ENCODE measurements at regions not wholly inside any gene's neighbourhood (a gene's known extent, or its start where the extent isn't known, plus 50 kb on each side); places are given as distances from the start of the nearest gene placed in this dataset.

DNA sequence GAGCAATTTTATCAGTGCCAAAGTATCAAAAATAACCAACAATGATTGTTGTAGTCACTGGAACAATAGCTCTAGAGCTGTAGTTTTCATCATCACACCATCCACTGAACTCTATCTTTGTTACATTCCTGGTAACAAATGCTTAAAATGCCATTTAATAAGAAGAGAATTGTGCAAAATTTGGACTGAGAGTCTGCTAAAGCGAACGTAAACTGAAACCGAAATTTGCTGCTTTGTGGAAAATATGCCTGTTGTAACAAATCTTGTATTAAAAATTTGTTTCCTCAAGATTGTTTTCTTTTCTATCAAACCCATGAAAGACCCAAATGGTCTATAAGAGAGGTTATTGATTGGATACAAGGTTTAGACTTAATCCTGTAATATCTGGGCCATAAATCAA, 109.3 kb upstream of the TECRL start:
- no peaks in the 10 kb centered on the region for H3K9me3 ChIP-seq (ENCODE audit: insufficient read depth, low read depth, low read length)
- peaks cover 9% of the 10 kb centered on the region; the same call in 1 of the 2 replicates for H3K4me1 ChIP-seq (ENCODE audit: insufficient read depth, low read length)
- no peaks in the 10 kb centered on the region for H3K27me3 ChIP-seq (ENCODE audit: insufficient read depth, low read length)
- H3K27ac ChIP-seq (ENCODE audit: low read depth, low read length) = no peak overlapping the region
- H3K9ac ChIP-seq (ENCODE audit: low read depth, low read length) = no peak overlapping the region
- no peak overlapping the region for H3K4me3 ChIP-seq (ENCODE audit: low read length)
- WGBS = 97% methylated on average over 3 of the region's 3 CpGs
- H3K36me3 ChIP-seq (ENCODE audit: insufficient read depth, low read length) = no peaks in the 10 kb centered on the region

DNA sequence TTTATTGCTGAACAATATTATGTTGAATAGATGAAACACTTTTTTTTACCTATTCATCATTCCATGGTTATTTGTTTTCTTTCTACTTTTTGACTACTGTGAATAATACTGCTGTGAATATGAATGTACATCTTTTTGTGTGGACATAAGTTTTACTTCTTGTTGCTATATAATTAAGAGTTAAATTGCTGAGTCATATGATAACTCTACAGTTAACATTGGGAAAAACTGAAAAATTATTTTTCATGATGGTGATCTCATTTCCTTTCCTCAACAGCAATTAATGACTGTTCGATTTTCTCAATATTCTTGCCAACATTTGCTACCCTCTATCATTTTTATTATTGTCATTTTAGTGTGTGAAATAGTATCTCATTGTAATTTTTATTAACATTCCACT, 106.9 kb upstream of the TECRL start:
- no peak overlapping the region for H3K9ac ChIP-seq (ENCODE audit: low read depth, low read length)
- no peak overlapping the region for H3K27ac ChIP-seq (ENCODE audit: low read depth, low read length)
- no peaks in the 10 kb centered on the region for H3K36me3 ChIP-seq (ENCODE audit: insufficient read depth, low read length)
- H3K4me1 ChIP-seq (ENCODE audit: insufficient read depth, low read length) = peaks cover 9% of the 10 kb centered on the region; the same call in 1 of the 2 replicates
- no peaks in the 10 kb centered on the region for H3K27me3 ChIP-seq (ENCODE audit: insufficient read depth, low read length)
- no peak overlapping the region for H3K4me3 ChIP-seq (ENCODE audit: low read length)
- WGBS = no CpG with 5 or more reads among the region's 1 CpG
- no peaks in the 10 kb centered on the region for H3K9me3 ChIP-seq (ENCODE audit: insufficient read depth, low read depth, low read length)

DNA sequence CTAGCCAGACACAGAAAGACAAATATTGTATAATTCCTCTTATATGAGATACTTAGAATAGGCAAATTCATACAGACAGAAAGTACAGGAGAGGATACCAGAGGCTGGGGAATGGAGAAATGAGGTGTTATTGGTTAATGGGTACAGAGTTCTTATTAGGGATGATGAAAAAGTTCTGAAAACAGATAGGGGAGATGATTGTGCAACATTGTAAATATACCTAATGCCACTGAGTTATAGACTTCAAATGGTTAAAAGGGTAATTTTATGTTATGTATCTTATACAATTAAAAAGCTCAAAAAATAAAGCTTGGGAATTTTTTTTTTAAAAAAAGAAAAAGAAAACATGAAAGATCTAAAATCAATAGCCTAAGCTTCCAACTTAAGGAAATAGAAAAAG, 98.8 kb upstream of the TECRL start:
- Histone ChIP-seq H3K4me1 (ENCODE audit: insufficient read depth, low read length) (no peaks in the 10 kb centered on the region), H3K27ac (ENCODE audit: low read depth, low read length) (no peak overlapping the region), H3K36me3 (ENCODE audit: insufficient read depth, low read length) (no peaks in the 10 kb centered on the region), H3K4me3 (ENCODE audit: low read length) (no peak overlapping the region), H3K27me3 (ENCODE audit: insufficient read depth, low read length) (no peaks in the 10 kb centered on the region), H3K9ac (ENCODE audit: low read depth, low read length) (no peak overlapping the region), H3K9me3 (ENCODE audit: insufficient read depth, low read depth, low read length) (no peaks in the 10 kb centered on the region)

DNA sequence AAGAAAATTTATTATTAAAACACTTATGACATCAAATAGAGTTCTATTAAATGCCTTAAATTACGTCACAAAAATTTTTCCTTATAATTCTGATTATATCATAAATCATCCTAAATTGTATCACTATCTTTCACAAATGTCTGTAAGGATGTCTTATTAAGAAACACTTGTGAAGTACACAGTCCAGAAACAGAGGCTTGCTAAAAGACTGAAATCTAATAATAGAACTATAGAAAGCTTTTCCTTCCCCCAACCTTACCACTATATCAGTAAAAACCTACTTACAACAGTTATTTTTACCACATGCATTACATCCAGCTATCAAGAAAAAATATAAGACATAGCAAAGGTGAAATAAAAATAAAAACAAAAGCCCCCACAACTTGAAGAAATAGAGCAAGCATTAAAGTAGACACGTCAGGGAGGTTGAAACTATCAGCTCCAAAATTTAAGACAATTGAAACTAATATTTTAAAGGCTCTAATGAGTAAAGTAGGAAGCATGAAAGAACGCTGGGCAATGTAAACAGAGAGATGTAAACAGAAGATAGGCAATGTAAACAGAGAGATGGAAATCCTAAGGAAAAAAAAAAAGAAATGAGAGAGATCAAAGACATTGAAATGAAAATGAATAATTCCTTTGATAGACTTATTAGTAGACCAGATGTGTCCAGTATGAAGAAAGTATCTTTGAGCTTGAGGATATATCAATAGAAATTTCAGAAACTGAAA, 94.9 kb upstream of the TECRL start:
- Histone ChIP-seq H3K9me3 (ENCODE audit: insufficient read depth, low read depth, low read length) (no peaks in the 10 kb centered on the region), H3K4me1 (ENCODE audit: insufficient read depth, low read length) (no peaks in the 10 kb centered on the region), H3K36me3 (ENCODE audit: insufficient read depth, low read length) (no peaks in the 10 kb centered on the region), H3K9ac (ENCODE audit: low read depth, low read length) (no peak overlapping the region), H3K4me3 (ENCODE audit: low read length) (no peak overlapping the region), H3K27ac (ENCODE audit: low read depth, low read length) (no peak overlapping the region), H3K27me3 (ENCODE audit: insufficient read depth, low read length) (no peaks in the 10 kb centered on the region)
- 86% methylated on average over 2 of the region's 3 CpGs for WGBS

DNA sequence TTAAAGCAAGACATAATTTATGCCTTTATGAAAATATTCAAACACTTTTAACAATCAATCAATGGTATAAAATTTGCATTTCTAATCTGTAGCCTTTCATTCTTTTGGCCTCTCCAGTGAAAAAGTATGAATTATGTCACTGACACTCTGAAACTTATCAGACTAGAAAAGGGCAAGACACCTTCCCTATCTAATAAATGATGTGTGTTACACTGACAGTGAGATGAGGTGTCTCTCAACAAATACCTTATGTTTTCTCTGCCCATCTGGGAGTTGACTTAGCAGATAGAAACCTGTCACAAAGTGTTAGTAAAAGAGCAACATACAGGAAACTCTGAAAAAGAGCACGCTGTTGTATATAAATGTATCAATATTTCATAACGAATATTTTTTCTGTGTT, 94.2 kb upstream of the TECRL start:
- Histone ChIP-seq H3K9ac (ENCODE audit: low read depth, low read length) (no peak overlapping the region), H3K27me3 (ENCODE audit: insufficient read depth, low read length) (no peaks in the 10 kb centered on the region), H3K27ac (ENCODE audit: low read depth, low read length) (no peak overlapping the region), H3K4me3 (ENCODE audit: low read length) (no peak overlapping the region), H3K9me3 (ENCODE audit: insufficient read depth, low read depth, low read length) (no peaks in the 10 kb centered on the region), H3K4me1 (ENCODE audit: insufficient read depth, low read length) (no peaks in the 10 kb centered on the region), H3K36me3 (ENCODE audit: insufficient read depth, low read length) (no peaks in the 10 kb centered on the region)
- 100% methylated on average over 2 of the region's 2 CpGs for WGBS

DNA sequence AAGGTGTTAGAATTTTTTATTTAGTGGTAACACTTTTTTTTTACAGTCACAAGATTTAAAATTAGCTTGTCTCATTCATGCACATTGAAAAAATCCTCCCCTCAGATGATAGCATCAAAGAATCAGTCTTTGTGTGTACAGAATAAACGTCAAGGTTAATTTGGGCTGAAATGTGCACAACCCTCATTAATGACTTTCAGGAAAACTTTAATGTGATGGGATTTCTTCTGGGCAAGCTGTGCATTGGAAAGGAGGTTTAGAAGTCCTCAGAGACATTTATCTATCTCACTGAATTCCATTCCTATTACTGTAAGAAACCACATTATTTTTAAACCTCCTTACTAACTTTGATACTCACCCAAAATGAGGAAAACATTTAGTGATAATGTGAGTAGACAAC, 88.2 kb upstream of the TECRL start:
- Histone ChIP-seq H3K36me3 (ENCODE audit: insufficient read depth, low read length) (no peaks in the 10 kb centered on the region), H3K4me1 (ENCODE audit: insufficient read depth, low read length) (no peaks in the 10 kb centered on the region), H3K9me3 (ENCODE audit: insufficient read depth, low read depth, low read length) (no peaks in the 10 kb centered on the region), H3K27ac (ENCODE audit: low read depth, low read length) (no peak overlapping the region), H3K27me3 (ENCODE audit: insufficient read depth, low read length) (no peaks in the 10 kb centered on the region), H3K4me3 (ENCODE audit: low read length) (no peak overlapping the region), H3K9ac (ENCODE audit: low read depth, low read length) (no peak overlapping the region)
- whole genome bisulfite sequencing = 100% methylated on average over 1 of the region's 1 CpG

DNA sequence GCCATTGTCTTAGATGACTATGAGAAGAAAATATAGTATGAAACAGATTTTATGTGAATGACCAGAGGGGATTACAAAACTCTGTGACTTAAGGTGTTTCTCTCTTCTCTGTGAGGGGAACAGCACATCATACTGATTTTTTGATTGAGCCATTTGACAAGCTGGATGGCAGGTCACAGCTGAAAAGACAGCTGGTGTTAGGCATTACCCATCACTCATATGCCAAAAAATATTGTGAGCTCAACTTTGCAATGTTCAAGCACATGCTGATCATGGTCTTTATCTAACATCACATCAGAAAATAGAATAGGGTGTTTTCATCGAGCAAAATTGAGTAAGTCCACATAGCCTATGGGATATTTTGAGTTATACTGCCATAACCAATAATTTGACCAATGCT, 86.7 kb upstream of the TECRL start:
- no peaks in the 10 kb centered on the region for H3K27me3 ChIP-seq (ENCODE audit: insufficient read depth, low read length)
- no peak overlapping the region for H3K4me3 ChIP-seq (ENCODE audit: low read length)
- no peaks in the 10 kb centered on the region for H3K36me3 ChIP-seq (ENCODE audit: insufficient read depth, low read length)
- H3K9me3 ChIP-seq (ENCODE audit: insufficient read depth, low read depth, low read length) = no peaks in the 10 kb centered on the region
- no peaks in the 10 kb centered on the region for H3K4me1 ChIP-seq (ENCODE audit: insufficient read depth, low read length)
- H3K9ac ChIP-seq (ENCODE audit: low read depth, low read length) = no peak overlapping the region
- no CpG with 5 or more reads among the region's 1 CpG for WGBS
- H3K27ac ChIP-seq (ENCODE audit: low read depth, low read length) = no peak overlapping the region

DNA sequence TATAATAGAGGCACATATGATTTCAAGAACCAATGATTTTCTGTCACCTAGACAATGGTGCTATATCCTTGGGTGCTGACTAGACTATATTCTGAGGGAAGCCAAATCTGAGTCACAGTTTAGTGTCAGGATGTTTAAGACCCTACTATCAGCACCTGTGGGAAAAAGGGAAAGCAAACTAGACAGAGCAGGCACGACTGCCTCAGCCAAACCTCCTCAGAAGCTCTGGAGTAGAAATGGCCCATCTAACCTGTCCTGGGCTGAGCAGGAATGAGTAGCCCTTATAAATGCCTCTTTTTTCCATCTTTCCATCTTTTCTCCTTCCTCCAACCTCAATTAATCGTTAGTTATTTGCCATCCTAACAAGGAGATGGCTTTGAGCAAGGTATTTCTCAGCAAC, 80.4 kb upstream of the TECRL start:
- no peaks in the 10 kb centered on the region for H3K27me3 ChIP-seq (ENCODE audit: insufficient read depth, low read length)
- 87% methylated on average over 2 of the region's 2 CpGs for WGBS
- no peaks in the 10 kb centered on the region for H3K36me3 ChIP-seq (ENCODE audit: insufficient read depth, low read length)
- no peak overlapping the region for H3K27ac ChIP-seq (ENCODE audit: low read depth, low read length)
- no peak overlapping the region for H3K9ac ChIP-seq (ENCODE audit: low read depth, low read length)
- H3K9me3 ChIP-seq (ENCODE audit: insufficient read depth, low read depth, low read length) = no peaks in the 10 kb centered on the region
- no peak overlapping the region for H3K4me3 ChIP-seq (ENCODE audit: low read length)
- H3K4me1 ChIP-seq (ENCODE audit: insufficient read depth, low read length) = no peaks in the 10 kb centered on the region

DNA sequence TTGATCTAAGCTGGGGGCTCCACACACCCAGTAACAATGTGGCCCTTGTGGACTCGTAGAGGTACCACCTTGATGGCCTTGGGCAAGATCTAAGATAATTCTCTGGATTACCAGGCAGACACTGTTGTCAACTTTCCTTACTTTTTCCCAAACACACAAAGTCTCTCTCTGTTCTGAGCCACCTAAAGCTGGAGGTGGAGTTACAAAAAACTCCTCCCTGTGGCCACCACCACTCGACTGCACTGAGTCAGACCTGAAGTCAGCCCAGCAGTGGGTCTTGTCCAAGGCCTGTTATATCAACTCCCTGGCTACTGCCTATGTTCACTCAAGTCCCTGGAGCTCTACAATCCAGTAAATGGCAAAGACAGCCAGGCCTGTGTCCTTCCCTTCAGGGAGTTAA, 70.1 kb upstream of the TECRL start:
- H3K9me3 ChIP-seq (ENCODE audit: insufficient read depth, low read depth, low read length) = no peaks in the 10 kb centered on the region
- no peak overlapping the region for H3K27ac ChIP-seq (ENCODE audit: low read depth, low read length)
- no peak overlapping the region for H3K4me3 ChIP-seq (ENCODE audit: low read length)
- no peak overlapping the region for H3K9ac ChIP-seq (ENCODE audit: low read depth, low read length)
- H3K27me3 ChIP-seq (ENCODE audit: insufficient read depth, low read length) = no peaks in the 10 kb centered on the region
- no peaks in the 10 kb centered on the region for H3K36me3 ChIP-seq (ENCODE audit: insufficient read depth, low read length)
- no peaks in the 10 kb centered on the region for H3K4me1 ChIP-seq (ENCODE audit: insufficient read depth, low read length)
- 90% methylated on average over 2 of the region's 2 CpGs for WGBS

DNA sequence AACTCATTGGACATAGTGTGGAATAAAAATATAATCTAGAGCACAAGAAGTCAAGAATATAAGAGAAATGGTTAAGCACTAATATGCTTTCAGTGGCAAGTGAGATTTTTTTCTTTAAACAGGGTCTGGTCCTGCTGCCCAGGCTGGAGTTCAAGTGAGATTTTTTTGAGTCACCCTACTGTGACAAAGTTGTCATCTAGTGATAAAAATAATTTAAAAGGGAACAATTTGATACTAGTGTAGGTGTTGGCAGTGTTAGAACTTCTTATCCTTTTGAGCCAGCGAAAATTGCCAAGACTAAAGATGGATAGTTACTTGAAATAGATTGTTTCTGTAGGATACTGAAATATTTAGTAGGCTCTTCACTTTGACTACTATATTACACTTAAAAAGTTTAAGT, 67.9 kb upstream of the TECRL start:
- H3K4me3 ChIP-seq (ENCODE audit: low read length) = no peak overlapping the region
- H3K27me3 ChIP-seq (ENCODE audit: insufficient read depth, low read length) = no peaks in the 10 kb centered on the region
- no peaks in the 10 kb centered on the region for H3K4me1 ChIP-seq (ENCODE audit: insufficient read depth, low read length)
- no peak overlapping the region for H3K9ac ChIP-seq (ENCODE audit: low read depth, low read length)
- no peaks in the 10 kb centered on the region for H3K36me3 ChIP-seq (ENCODE audit: insufficient read depth, low read length)
- H3K9me3 ChIP-seq (ENCODE audit: insufficient read depth, low read depth, low read length) = no peaks in the 10 kb centered on the region
- WGBS = 89% methylated on average over 1 of the region's 1 CpG
- H3K27ac ChIP-seq (ENCODE audit: low read depth, low read length) = no peak overlapping the region

DNA sequence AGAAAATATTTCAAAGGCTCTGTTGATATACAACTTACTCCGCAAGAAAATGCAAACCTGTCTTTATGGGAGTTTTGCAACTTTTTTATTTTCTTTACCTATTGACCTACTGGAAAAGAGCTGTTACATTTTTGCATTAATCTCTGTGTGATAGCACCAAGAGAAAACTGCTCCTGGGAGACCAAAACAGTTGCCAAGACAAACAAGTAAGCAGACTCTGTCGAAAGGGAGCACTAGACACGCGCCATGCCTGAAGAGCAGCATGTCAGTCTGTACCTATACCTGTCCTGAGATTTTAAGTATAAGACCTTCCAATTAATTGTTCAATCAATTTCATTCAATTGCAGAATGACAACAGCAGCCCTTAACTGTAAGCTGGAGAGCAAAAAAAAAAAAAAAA, 56.0 kb upstream of the TECRL start:
- Histone ChIP-seq H3K27ac (ENCODE audit: low read depth, low read length) (no peak overlapping the region), H3K9me3 (ENCODE audit: insufficient read depth, low read depth, low read length) (no peaks in the 10 kb centered on the region), H3K36me3 (ENCODE audit: insufficient read depth, low read length) (no peaks in the 10 kb centered on the region), H3K9ac (ENCODE audit: low read depth, low read length) (no peak overlapping the region), H3K27me3 (ENCODE audit: insufficient read depth, low read length) (no peaks in the 10 kb centered on the region), H3K4me3 (ENCODE audit: low read length) (no peak overlapping the region), H3K4me1 (ENCODE audit: insufficient read depth, low read length) (no peaks in the 10 kb centered on the region)
- 94% methylated on average over 4 of the region's 4 CpGs for WGBS

DNA sequence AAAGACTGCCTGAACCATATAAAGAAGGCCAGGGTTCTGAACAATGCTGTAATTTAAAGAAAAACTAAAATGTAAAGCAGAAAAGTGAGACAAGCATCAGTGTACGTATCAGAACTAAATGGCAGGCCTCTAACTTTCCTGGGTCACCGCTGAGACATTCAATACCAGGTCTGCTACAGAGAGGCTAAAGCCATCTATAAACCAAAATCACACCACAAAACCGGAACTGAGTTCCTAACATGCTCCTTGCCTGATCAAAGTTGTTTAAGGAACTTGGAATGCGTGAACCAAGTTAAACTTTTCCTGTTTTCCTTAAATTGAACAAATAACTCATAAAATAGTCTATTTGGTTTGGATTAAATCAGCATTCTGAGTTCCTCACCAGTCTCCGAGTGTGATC, 55.3 kb upstream of the TECRL start:
- Histone ChIP-seq H3K4me1 (ENCODE audit: insufficient read depth, low read length) (no peaks in the 10 kb centered on the region), H3K4me3 (ENCODE audit: low read length) (no peak overlapping the region), H3K36me3 (ENCODE audit: insufficient read depth, low read length) (no peaks in the 10 kb centered on the region), H3K9me3 (ENCODE audit: insufficient read depth, low read depth, low read length) (no peaks in the 10 kb centered on the region), H3K9ac (ENCODE audit: low read depth, low read length) (no peak overlapping the region), H3K27ac (ENCODE audit: low read depth, low read length) (no peak overlapping the region), H3K27me3 (ENCODE audit: insufficient read depth, low read length) (no peaks in the 10 kb centered on the region)
- WGBS = 80% methylated on average over 4 of the region's 5 CpGs
